OCI-LY7 (cell line): ENCODE measurements at regions not wholly inside any gene's neighbourhood (a gene's known extent, or its start where the extent isn't known, plus 50 kb on each side); places are given as distances from the start of the nearest gene placed in this dataset.

Experiments used
- BruUV-seq: library from RNA; stranded (reverse); fragments of 400-500 nt; replicated peaks from 2 replicates; lab custom pipeline; 2021; lab: Mats Ljungman, UMichigan
- CTCF ChIA-PET: fragments of 300-600 bp; sonication (Branson Sonifier 250); formaldehyde crosslinking; loops from one replicate; lab custom pipeline; 2022; ENCODE audit warnings: antibody characterized with exemption; ENCODE audit not compliant: unreplicated experiment; lab: Charles Lee
- POLR2A ChIA-PET: fragments of 300-600 bp; sonication (Branson Sonifier 250); formaldehyde crosslinking; loops from one replicate; lab custom pipeline; 2022; ENCODE audit warnings: antibody characterized with exemption; lab: Charles Lee
- DNase-seq: peaks from one replicate; pipeline ENCODE4 v3.0.0-alpha.2; 2015; ENCODE audit warnings: low spot score
- H2AFZ ChIP-seq: fragments of 200-600 bp; sonication (generic), shearing (Covaris generic); 2 replicates; pipeline ENCODE4 v1.6.1; 2014; ENCODE audit warnings: mild to moderate bottlenecking, antibody characterized with exemption, low read length, moderate library complexity
- H3K27ac ChIP-seq: fragments of 200-600 bp; sonication (generic); 2 replicates; pipeline ENCODE4 v1.5.1; 2014; ENCODE audit warnings: mixed run types, low read depth, mild to moderate bottlenecking, moderate library complexity, low read length, inconsistent platforms; ENCODE audit not compliant: poor library complexity, severe bottlenecking
- H3K36me3 ChIP-seq: fragments of 200-600 bp; sonication (generic); 2 replicates; pipeline ENCODE4 v1.6.1; 2014; ENCODE audit warnings: mild to moderate bottlenecking, antibody characterized with exemption, low read length, moderate library complexity, mixed read lengths; ENCODE audit not compliant: insufficient read depth
- H3K4me1 ChIP-seq: fragments of 200-600 bp; sonication (generic); 2 replicates; pipeline ENCODE4 v1.5.1; 2014; ENCODE audit warnings: mild to moderate bottlenecking, low read length; ENCODE audit not compliant: insufficient read depth, poor library complexity, severe bottlenecking
- H3K4me2 ChIP-seq: fragments of 200-600 bp; sonication (generic); 2 replicates; pipeline ENCODE4 v1.6.1; 2014; ENCODE audit warnings: mild to moderate bottlenecking, low read length
- H3K4me3 ChIP-seq: fragments of 200-600 bp; sonication (generic); 2 replicates; pipeline ENCODE4 v1.5.1; 2014; ENCODE audit warnings: mild to moderate bottlenecking, low read depth, low read length; ENCODE audit not compliant: poor library complexity, severe bottlenecking
- H3K79me2 ChIP-seq: fragments of 200-600 bp; sonication (generic); 2 replicates; pipeline ENCODE4 v1.6.1; 2016; ENCODE audit warnings: low read depth, mild to moderate bottlenecking, low read length, moderate library complexity, mixed read lengths; ENCODE audit not compliant: insufficient read depth
- H3K9me2 ChIP-seq: fragments of 200-600 bp; sonication (generic); 2 replicates; pipeline ENCODE4 v1.6.1; 2016; ENCODE audit warnings: mild to moderate bottlenecking, low read length, mixed read lengths; ENCODE audit not compliant: insufficient read depth
- H3K9me3 ChIP-seq: fragments of 200-600 bp; sonication (generic); 2 replicates; pipeline ENCODE4 v1.6.1; 2014; ENCODE audit warnings: mild to moderate bottlenecking, mixed run types, low read length, mixed read lengths
- H4K20me1 ChIP-seq: fragments of 200-600 bp; sonication (generic); 2 replicates; pipeline ENCODE4 v1.6.1; 2014; ENCODE audit warnings: mild to moderate bottlenecking, antibody characterized with exemption, low read length, moderate library complexity, mixed read lengths; ENCODE audit not compliant: insufficient read depth
- CTCF ChIP-seq: fragments of 200-600 bp; sonication (generic); conservative IDR thresholded peaks from 2 replicates; pipeline ENCODE4 v1.5.1; 2014; ENCODE audit warnings: mild to moderate bottlenecking, antibody characterized with exemption, low read length, moderate library complexity, mixed read lengths
- EZH2phosphoT487 ChIP-seq: fragments of 200-600 bp; sonication (generic); IDR thresholded peaks from 2 replicates; pipeline ENCODE4 v1.6.1; 2018; ENCODE audit warnings: low read depth, borderline replicate concordance, mild to moderate bottlenecking, mixed run types, antibody characterized with exemption, low read length, moderate library complexity, mixed read lengths
- intact Hi-C: fragments of 100-400 bp; cut with micrococcal nuclease; formaldehyde crosslinking; loops from one replicate; pipeline ENCODE4 v1.10.0; 2022; ENCODE audit not compliant: unreplicated experiment

- no peak for TF ChIP-seq EZH2phosphoT487
- no peak for TF ChIP-seq CTCF
- Histone ChIP-seq H3K9me2 (no peaks in the 10 kb centered on the region), H3K4me2 (no peak overlapping the region), H3K4me1 (no peaks in the 10 kb centered on the region), H2AFZ (no peak overlapping the region), H3K27ac (no peak overlapping the region), H4K20me1 (no peaks in the 10 kb centered on the region), H3K9me3 (no peaks in the 10 kb centered on the region), H3K79me2 (no peaks in the 10 kb centered on the region), H3K4me3 (no peak overlapping the region), H3K36me3 (no peaks in the 10 kb centered on the region)
- CTCF ChIA-PET = no interaction called here
- DNase-seq = no peak
- intact Hi-C loops = no loop called here
- BruUV-seq = no TSS peak
- POLR2A ChIA-PET = interaction anchor here (0.6 kb wide), 2 partner anchors 128 to 977 kb away, joined by 3 to 4 read pairs; no protein-coding TSS in a partner anchor
Measured at GRCh38 chr2:22822835-22823234, 562.1 kb upstream of the KLHL29 start.

GRCh38 chr2:22824618-22825017, 560.4 kb upstream of the KLHL29 start:
- CTCF ChIA-PET = no interaction called here
- Histone ChIP-seq H3K9me3 (no peaks in the 10 kb centered on the region), H4K20me1 (no peaks in the 10 kb centered on the region), H3K27ac (no peak overlapping the region), H3K79me2 (no peaks in the 10 kb centered on the region), H3K36me3 (no peaks in the 10 kb centered on the region), H3K4me1 (no peaks in the 10 kb centered on the region), H3K4me2 (no peak overlapping the region), H2AFZ (no peak overlapping the region), H3K9me2 (no peaks in the 10 kb centered on the region), H3K4me3 (no peak overlapping the region)
- BruUV-seq = no TSS peak
- no peak for DNase-seq
- POLR2A ChIA-PET = no interaction called here
- TF ChIP-seq EZH2phosphoT487 = no peak
- TF ChIP-seq CTCF = no peak
- intact Hi-C loops = no loop called here

- intact Hi-C loops = no loop called here
- no TSS peak for BruUV-seq
- H2AFZ ChIP-seq = no peak overlapping the region
- H3K27ac ChIP-seq = no peak overlapping the region
- no peaks in the 10 kb centered on the region for H3K9me3 ChIP-seq
- no peaks in the 10 kb centered on the region for H3K9me2 ChIP-seq
- POLR2A ChIA-PET = no interaction called here
- no peak overlapping the region for H3K4me2 ChIP-seq
- CTCF ChIA-PET = no interaction called here
- no peak overlapping the region for H3K4me3 ChIP-seq
- TF ChIP-seq EZH2phosphoT487 (no peak), CTCF (no peak)
- no peak for DNase-seq
- no peaks in the 10 kb centered on the region for H3K36me3 ChIP-seq
- H4K20me1 ChIP-seq = no peaks in the 10 kb centered on the region
- H3K4me1 ChIP-seq = no peaks in the 10 kb centered on the region
- no peaks in the 10 kb centered on the region for H3K79me2 ChIP-seq
Measured at GRCh38 chr2:22826703-22827102, 558.3 kb upstream of the KLHL29 start.
